ENCODE measurements at regions not wholly inside any gene's neighbourhood (a gene's known extent, or its start where the extent isn't known, plus 50 kb on each side); places are given as distances from the start of the nearest gene placed in this dataset.

- Mint-ChIP-seq H3K4me3 (ENCODE audit: unreplicated experiment) (no peak overlapping the region), H3K4me1 (ENCODE audit: unreplicated experiment) (peaks cover 24% of the 10 kb centered on the region), H3K9me3 (ENCODE audit: unreplicated experiment) (no peaks in the 10 kb centered on the region), H3K36me3 (ENCODE audit: low read depth, unreplicated experiment) (no peaks in the 10 kb centered on the region), H3K27ac (ENCODE audit: unreplicated experiment) (peak overlapping the region; percentile 25), H3K27me3 (ENCODE audit: unreplicated experiment) (no peaks in the 10 kb centered on the region)
- DNase-seq (ENCODE audit: low spot score) = no peak
- no peak for TF ChIP-seq CTCF (IDR thresholded peaks at IDR 0.05; ENCODE audit: unreplicated experiment)
These were observed 730.0 kb upstream of the SORCS1 start for GRCh38 chr10:107894516-107894915.

GRCh38 chr10:107889105-107889504 lies 724.6 kb upstream of the SORCS1 start:
- Mint-ChIP-seq H3K36me3 (ENCODE audit: low read depth, unreplicated experiment) (no peaks in the 10 kb centered on the region), H3K9me3 (ENCODE audit: unreplicated experiment) (no peaks in the 10 kb centered on the region), H3K27me3 (ENCODE audit: unreplicated experiment) (no peaks in the 10 kb centered on the region), H3K27ac (ENCODE audit: unreplicated experiment) (no peak overlapping the region), H3K4me3 (ENCODE audit: unreplicated experiment) (no peak overlapping the region), H3K4me1 (ENCODE audit: unreplicated experiment) (no peaks in the 10 kb centered on the region)
- DNase-seq (ENCODE audit: low spot score) = no peak
- TF ChIP-seq CTCF (IDR thresholded peaks at IDR 0.05; ENCODE audit: unreplicated experiment) = no peak

- no peak for DNase-seq (ENCODE audit: low spot score)
- no peaks in the 10 kb centered on the region for H3K27me3 Mint-ChIP-seq (ENCODE audit: unreplicated experiment)
- no peaks in the 10 kb centered on the region for H3K36me3 Mint-ChIP-seq (ENCODE audit: low read depth, unreplicated experiment)
- H3K4me1 Mint-ChIP-seq (ENCODE audit: unreplicated experiment) = no peaks in the 10 kb centered on the region
- H3K9me3 Mint-ChIP-seq (ENCODE audit: unreplicated experiment) = no peaks in the 10 kb centered on the region
- H3K27ac Mint-ChIP-seq (ENCODE audit: unreplicated experiment) = no peak overlapping the region
- H3K4me3 Mint-ChIP-seq (ENCODE audit: unreplicated experiment) = no peak overlapping the region
- no peak for TF ChIP-seq CTCF (IDR thresholded peaks at IDR 0.05; ENCODE audit: unreplicated experiment)
These were observed 715.7 kb upstream of the SORCS1 start for GRCh38 chr10:107880185-107880584.

- H3K36me3 Mint-ChIP-seq (ENCODE audit: low read depth, unreplicated experiment) = no peaks in the 10 kb centered on the region
- no peaks in the 10 kb centered on the region for H3K4me1 Mint-ChIP-seq (ENCODE audit: unreplicated experiment)
These were observed 708.5 kb upstream of the SORCS1 start for GRCh38 chr10:107873007-107873406.

GRCh38 chr10:107865691-107866090 lies 701.2 kb upstream of the SORCS1 start:
- Mint-ChIP-seq H3K4me3 (ENCODE audit: unreplicated experiment) (no peak overlapping the region), H3K4me1 (ENCODE audit: unreplicated experiment) (no peaks in the 10 kb centered on the region), H3K27me3 (ENCODE audit: unreplicated experiment) (no peaks in the 10 kb centered on the region), H3K27ac (ENCODE audit: unreplicated experiment) (no peak overlapping the region), H3K9me3 (ENCODE audit: unreplicated experiment) (no peaks in the 10 kb centered on the region), H3K36me3 (ENCODE audit: low read depth, unreplicated experiment) (no peaks in the 10 kb centered on the region)
- no peak for DNase-seq (ENCODE audit: low spot score)
- TF ChIP-seq CTCF (IDR thresholded peaks at IDR 0.05; ENCODE audit: unreplicated experiment) = no peak

More at GRCh38 chr10:107873007-107873406, 708.5 kb upstream of the SORCS1 start:
- no peak for TF ChIP-seq CTCF (IDR thresholded peaks at IDR 0.05; ENCODE audit: unreplicated experiment)
- Mint-ChIP-seq H3K4me3 (ENCODE audit: unreplicated experiment) (no peak overlapping the region), H3K9me3 (ENCODE audit: unreplicated experiment) (no peaks in the 10 kb centered on the region), H3K27me3 (ENCODE audit: unreplicated experiment) (no peaks in the 10 kb centered on the region), H3K27ac (ENCODE audit: unreplicated experiment) (no peak overlapping the region)
- DNase-seq (ENCODE audit: low spot score) = no peak

All from endothelial cell (in vitro differentiated cells).